GM06990 (cell line): ENCODE measurements at regions not wholly inside any gene's neighbourhood (a gene's known extent, or its start where the extent isn't known, plus 50 kb on each side); places are given as distances from the start of the nearest gene placed in this dataset.
"Not testable (repeated sequence)": the region's sequence is repeated elsewhere in the genome, so short reads cannot be mapped to it uniquely, and the experiment has no call there.

Experiments used
- DNase-seq: peaks from one replicate; pipeline ENCODE4 v3.0.0-alpha.2; 2011; ENCODE audit not compliant: insufficient read length; ENCODE audit errors: extremely low read depth
- H3K27me3 ChIP-seq: replicated peaks from 2 replicates; pipeline ENCODE4 v1.6.0; 2011; ENCODE audit warnings: low read length; ENCODE audit not compliant: control insufficient read depth, insufficient read depth
- H3K36me3 ChIP-seq: 2 replicates; pipeline ENCODE4 v1.5.1; 2011; ENCODE audit warnings: low read length; ENCODE audit not compliant: control insufficient read depth, insufficient read depth
- H3K4me3 ChIP-seq: replicated peaks from 2 replicates; pipeline ENCODE4 v1.5.1; 2011; ENCODE audit warnings: low read depth, mild to moderate bottlenecking, control low read depth, low read length
- TF ChIP-seq, protein P1 (sequence below): IDR thresholded peaks from 2 replicates; pipeline ENCODE4 v1.5.1; 2011; ENCODE audit warnings: low read length, control low read depth, mild to moderate bottlenecking, inconsistent platforms; ENCODE audit not compliant: insufficient read depth, poor library complexity, severe bottlenecking

DNA sequence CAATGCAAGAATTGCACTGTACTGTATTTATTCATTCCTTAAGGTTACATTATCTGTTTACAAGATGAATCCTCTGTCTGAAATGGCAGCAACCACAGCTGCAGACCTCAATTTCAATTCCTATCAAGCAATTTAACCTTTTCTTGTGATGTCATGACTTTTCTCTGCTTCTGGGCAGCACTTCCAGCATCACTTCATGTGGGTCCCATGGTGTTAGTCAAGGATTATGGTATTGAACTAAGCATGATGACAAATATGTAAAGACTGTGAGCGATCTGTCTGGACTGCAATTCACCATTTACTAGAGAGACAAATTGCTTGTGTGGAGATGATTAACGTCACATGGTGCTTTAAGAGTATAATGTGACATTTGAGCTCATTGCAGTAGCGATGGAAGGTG, 90.5 kb upstream of the CCN2 start:
- DNase-seq = no peak
- no peak overlapping the region for H3K4me3 ChIP-seq
- no peaks in the 10 kb centered on the region for H3K27me3 ChIP-seq
- no peaks in the 10 kb centered on the region for H3K36me3 ChIP-seq
- TF ChIP-seq, protein P1, sequence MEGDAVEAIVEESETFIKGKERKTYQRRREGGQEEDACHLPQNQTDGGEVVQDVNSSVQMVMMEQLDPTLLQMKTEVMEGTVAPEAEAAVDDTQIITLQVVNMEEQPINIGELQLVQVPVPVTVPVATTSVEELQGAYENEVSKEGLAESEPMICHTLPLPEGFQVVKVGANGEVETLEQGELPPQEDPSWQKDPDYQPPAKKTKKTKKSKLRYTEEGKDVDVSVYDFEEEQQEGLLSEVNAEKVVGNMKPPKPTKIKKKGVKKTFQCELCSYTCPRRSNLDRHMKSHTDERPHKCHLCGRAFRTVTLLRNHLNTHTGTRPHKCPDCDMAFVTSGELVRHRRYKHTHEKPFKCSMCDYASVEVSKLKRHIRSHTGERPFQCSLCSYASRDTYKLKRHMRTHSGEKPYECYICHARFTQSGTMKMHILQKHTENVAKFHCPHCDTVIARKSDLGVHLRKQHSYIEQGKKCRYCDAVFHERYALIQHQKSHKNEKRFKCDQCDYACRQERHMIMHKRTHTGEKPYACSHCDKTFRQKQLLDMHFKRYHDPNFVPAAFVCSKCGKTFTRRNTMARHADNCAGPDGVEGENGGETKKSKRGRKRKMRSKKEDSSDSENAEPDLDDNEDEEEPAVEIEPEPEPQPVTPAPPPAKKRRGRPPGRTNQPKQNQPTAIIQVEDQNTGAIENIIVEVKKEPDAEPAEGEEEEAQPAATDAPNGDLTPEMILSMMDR = no peak

DNA sequence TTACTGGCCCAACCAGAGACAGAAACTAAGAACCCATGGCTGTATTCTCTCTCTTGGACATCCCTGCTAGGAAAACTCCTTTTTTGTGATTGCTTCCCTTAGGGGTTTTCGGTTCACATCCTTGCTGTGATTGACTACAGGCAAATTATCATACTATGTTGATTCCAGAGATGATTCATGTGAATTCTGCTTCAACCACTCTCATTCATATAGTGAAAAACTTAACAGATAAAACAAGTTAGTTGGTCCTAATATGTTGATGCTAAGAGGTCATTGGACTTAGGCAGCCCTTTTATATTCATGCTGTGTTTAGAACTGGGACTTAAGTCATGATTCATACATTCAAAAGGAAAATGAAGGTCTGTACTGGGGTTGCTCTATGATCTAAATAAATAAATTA, 76.9 kb upstream of the CCN2 start:
- no peaks in the 10 kb centered on the region for H3K27me3 ChIP-seq
- TF ChIP-seq, protein P1 = no peak

GRCh38 chr6:132025468-132025867, 74.3 kb upstream of the CCN2 start:
- TF ChIP-seq, protein P1 = no peak
- no peak overlapping the region for H3K4me3 ChIP-seq
- H3K27me3 ChIP-seq = no peaks in the 10 kb centered on the region
- no peak for DNase-seq
- H3K36me3 ChIP-seq = no peaks in the 10 kb centered on the region

More for the DNA sequence above, 76.9 kb upstream of the CCN2 start:
- Histone ChIP-seq H3K4me3 (no peak overlapping the region), H3K36me3 (no peaks in the 10 kb centered on the region)
- no peak for DNase-seq

DNA sequence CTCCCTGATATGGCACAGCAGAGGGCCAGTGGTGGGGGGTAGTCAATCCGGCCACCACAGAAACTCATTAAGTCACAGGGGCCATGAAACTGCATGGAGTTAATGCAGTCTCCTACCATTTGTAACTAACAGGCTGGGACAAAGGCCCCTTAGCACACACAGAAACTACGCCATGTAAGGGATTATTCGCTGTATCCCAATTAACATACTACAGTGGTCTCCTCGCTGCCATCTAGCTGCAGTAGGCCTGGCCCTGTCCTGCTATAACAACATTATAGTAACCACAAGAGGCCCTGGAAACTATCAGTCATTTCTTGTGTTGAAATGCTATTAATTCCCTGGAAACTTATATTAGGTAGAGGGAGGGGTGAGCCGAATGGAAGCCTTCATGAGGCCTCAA, 72.3 kb upstream of the CCN2 start:
- no peaks in the 10 kb centered on the region for H3K27me3 ChIP-seq

GRCh38 chr6:132021552-132022375, 70.6 kb upstream of the CCN2 start:
- DNase-seq = no peak
- Histone ChIP-seq H3K27me3 (no peaks in the 10 kb centered on the region), H3K4me3 (no peak overlapping the region), H3K36me3 (no peaks in the 10 kb centered on the region)
- TF ChIP-seq, protein P1 = no peak

More for the DNA sequence above, 72.3 kb upstream of the CCN2 start:
- TF ChIP-seq, protein P1 = no peak
- H3K4me3 ChIP-seq = no peak overlapping the region
- DNase-seq = no peak
- no peaks in the 10 kb centered on the region for H3K36me3 ChIP-seq

GRCh38 chr6:132020918-132021317, 69.7 kb upstream of the CCN2 start:
- not testable (repeated sequence) for H3K27me3 ChIP-seq, H3K36me3 ChIP-seq

More at GRCh38 chr6:132020918-132021317, 69.7 kb upstream of the CCN2 start:
- not testable (repeated sequence) for H3K4me3 ChIP-seq, DNase-seq
